HEK293 (cell line): ENCODE measurements at regions not wholly inside any gene's neighbourhood (a gene's known extent, or its start where the extent isn't known, plus 50 kb on each side); places are given as distances from the start of the nearest gene placed in this dataset.

Source experiments
- CTCF ChIA-PET: fragments of 350-600 bp; formaldehyde crosslinking; extraction: SDS; loops from one replicate; lab custom pipeline; 2021; ENCODE audit warnings: antibody characterized with exemption; lab: Yijun Ruan, JAX
- POLR2A ChIA-PET: fragments of 300-600 bp; formaldehyde crosslinking; extraction: SDS; loops from one replicate; lab custom pipeline; 2020; ENCODE audit warnings: antibody characterized with exemption, inconsistent platforms; lab: Yijun Ruan, JAX
- H3K27ac ChIP-seq: fragments of 200-500 bp; sonication (Bioruptor generic); 2 replicates; pipeline ENCODE4 v1.5.1; 2014; ENCODE audit warnings: low read depth, low read length, control low read depth, inconsistent platforms; ENCODE audit errors: extremely low read depth
- H3K36me3 ChIP-seq, 2 experiments: fragments of 200-500 bp in 1 of 2; sonication (Bioruptor generic) in 1 of 2; 1 replicate in 1 of 2; 2 replicates in 1 of 2; pipeline ENCODE4 v1.5.1; 2014 to 2017; ENCODE audit warnings: inconsistent platforms in 2 of 2, low read length in 2 of 2; ENCODE audit not compliant: control insufficient read depth in 2 of 2, insufficient read depth in 1 of 2
- H3K4me1 ChIP-seq: fragments of 200-500 bp; sonication (Bioruptor generic); 2 replicates; pipeline ENCODE4 v1.5.1; 2014; ENCODE audit warnings: mild to moderate bottlenecking, low read length, inconsistent platforms; ENCODE audit not compliant: control insufficient read depth, insufficient read depth
- H3K4me3 ChIP-seq: 2 replicates; pipeline ENCODE4 v1.5.1; 2011; ENCODE audit warnings: low read depth, mild to moderate bottlenecking, control low read depth, low read length, moderate library complexity
- H3K9me3 ChIP-seq: fragments of 200-500 bp; sonication (Bioruptor generic); 2 replicates; pipeline ENCODE4 v1.5.1; 2014; ENCODE audit warnings: low read depth, low read length, inconsistent platforms; ENCODE audit not compliant: control insufficient read depth, insufficient read depth
- GLIS1 ChIP-seq: fragments of 450-650 bp; formaldehyde crosslinking; IDR thresholded peaks from 2 replicates; pipeline ENCODE4 v1.5.1; 2016; ENCODE audit warnings: missing biosample characterization, missing genetic modification characterization
- HOXA7 ChIP-seq: sonication (generic); formaldehyde crosslinking; IDR thresholded peaks from 2 replicates; pipeline ENCODE4 v1.8.1; 2022; ENCODE audit warnings: missing genetic modification reagents, borderline replicate concordance
- HOXD13 ChIP-seq: sonication (generic); formaldehyde crosslinking; IDR thresholded peaks from 2 replicates; pipeline ENCODE4 v1.8.0; 2022; ENCODE audit warnings: missing genetic modification reagents, borderline replicate concordance
- TCF7L2 ChIP-seq: IDR thresholded peaks from 2 replicates; pipeline ENCODE4 v1.6.1; 2011; ENCODE audit warnings: low read depth, mild to moderate bottlenecking, inconsistent platforms, low read length, moderate library complexity, borderline replicate concordance
- ZNF10 ChIP-seq: fragments of 450-650 bp; formaldehyde crosslinking; IDR thresholded peaks from 2 replicates; pipeline ENCODE4 v1.5.1; 2017; ENCODE audit warnings: missing biosample characterization, missing genetic modification characterization
- ZNF112 ChIP-seq: fragments of 450-650 bp; formaldehyde crosslinking; IDR thresholded peaks from 2 replicates; pipeline ENCODE4 v1.5.0; 2017; ENCODE audit warnings: missing biosample characterization, missing genetic modification characterization
- ZNF132 ChIP-seq: fragments of 450-650 bp; formaldehyde crosslinking; IDR thresholded peaks from 2 replicates; pipeline ENCODE4 v1.5.1; 2017; ENCODE audit warnings: missing biosample characterization, missing genetic modification characterization, borderline replicate concordance
- ZNF155 ChIP-seq: fragments of 450-650 bp; formaldehyde crosslinking; IDR thresholded peaks from 2 replicates; pipeline ENCODE4 v1.5.1; 2016; ENCODE audit warnings: missing biosample characterization, missing genetic modification characterization
- ZNF184 ChIP-seq: fragments of 450-650 bp; IDR thresholded peaks from 2 replicates; pipeline ENCODE4 v1.5.1; 2018; ENCODE audit warnings: missing biosample characterization, mild to moderate bottlenecking, missing genetic modification characterization
- ZNF214 ChIP-seq: fragments of 450-650 bp; formaldehyde crosslinking; IDR thresholded peaks from 2 replicates; pipeline ENCODE4 v1.5.1; 2017; ENCODE audit warnings: missing biosample characterization, mild to moderate bottlenecking, missing genetic modification characterization, borderline replicate concordance
- ZNF24 ChIP-seq: fragments of 450-650 bp; formaldehyde crosslinking; IDR thresholded peaks from 2 replicates; pipeline ENCODE4 v1.5.1; 2016; ENCODE audit warnings: missing biosample characterization, missing genetic modification characterization
- ZNF510 ChIP-seq: fragments of 450-650 bp; formaldehyde crosslinking; IDR thresholded peaks from 2 replicates; pipeline ENCODE4 v1.5.1; 2018; ENCODE audit warnings: mild to moderate bottlenecking, missing genetic modification characterization, missing biosample characterization; ENCODE audit not compliant: insufficient replicate concordance
- ZNF521 ChIP-seq: fragments of 450-650 bp; formaldehyde crosslinking; IDR thresholded peaks from 2 replicates; pipeline ENCODE4 v1.5.1; 2017; ENCODE audit warnings: missing biosample characterization, mild to moderate bottlenecking, missing genetic modification characterization
- ZNF549 ChIP-seq: fragments of 450-650 bp; IDR thresholded peaks from 2 replicates; pipeline ENCODE4 v1.5.1; 2018; ENCODE audit warnings: missing biosample characterization, missing genetic modification characterization, mild to moderate bottlenecking, inconsistent platforms, moderate library complexity
- ZNF561 ChIP-seq: fragments of 450-650 bp; IDR thresholded peaks from 2 replicates; pipeline ENCODE4 v1.5.1; 2018; ENCODE audit warnings: missing biosample characterization, missing genetic modification characterization, borderline replicate concordance
- ZNF610 ChIP-seq: fragments of 450-650 bp; formaldehyde crosslinking; IDR thresholded peaks from 2 replicates; pipeline ENCODE4 v1.5.1; 2016; ENCODE audit warnings: missing biosample characterization, missing genetic modification characterization, borderline replicate concordance
- ZNF658 ChIP-seq: fragments of 450-650 bp; formaldehyde crosslinking; IDR thresholded peaks from 2 replicates; pipeline ENCODE4; 2016; ENCODE audit warnings: missing biosample characterization, missing genetic modification characterization
- ZNF670 ChIP-seq: fragments of 450-650 bp; formaldehyde crosslinking; IDR thresholded peaks from 2 replicates; pipeline ENCODE4 v1.5.1; 2016; ENCODE audit warnings: missing biosample characterization, missing genetic modification characterization, low read depth
- ZSCAN16 ChIP-seq: fragments of 450-650 bp; formaldehyde crosslinking; IDR thresholded peaks from 2 replicates; pipeline ENCODE4 v1.5.1; 2016; ENCODE audit warnings: missing biosample characterization, missing genetic modification characterization
- ZSCAN30 ChIP-seq: fragments of 450-650 bp; IDR thresholded peaks from 2 replicates; pipeline ENCODE4 v1.5.1; 2018; ENCODE audit warnings: missing biosample characterization, mild to moderate bottlenecking, missing genetic modification characterization, moderate library complexity
- TF ChIP-seq, protein P1 (sequence below): fragments of 450-650 bp; formaldehyde crosslinking; IDR thresholded peaks from 2 replicates; pipeline ENCODE4 v1.5.1; 2016; ENCODE audit warnings: missing biosample characterization, missing genetic modification characterization
- TF ChIP-seq, protein P2 (sequence below): fragments of 450-650 bp; formaldehyde crosslinking; IDR thresholded peaks from 2 replicates; pipeline ENCODE4 v1.5.1; 2016; ENCODE audit warnings: missing biosample characterization, missing genetic modification characterization
- TF ChIP-seq, protein P3 (sequence below): fragments of 450-650 bp; formaldehyde crosslinking; IDR thresholded peaks from 2 replicates; pipeline ENCODE4 v1.5.1; 2016; ENCODE audit warnings: missing biosample characterization, missing genetic modification characterization

DNA sequence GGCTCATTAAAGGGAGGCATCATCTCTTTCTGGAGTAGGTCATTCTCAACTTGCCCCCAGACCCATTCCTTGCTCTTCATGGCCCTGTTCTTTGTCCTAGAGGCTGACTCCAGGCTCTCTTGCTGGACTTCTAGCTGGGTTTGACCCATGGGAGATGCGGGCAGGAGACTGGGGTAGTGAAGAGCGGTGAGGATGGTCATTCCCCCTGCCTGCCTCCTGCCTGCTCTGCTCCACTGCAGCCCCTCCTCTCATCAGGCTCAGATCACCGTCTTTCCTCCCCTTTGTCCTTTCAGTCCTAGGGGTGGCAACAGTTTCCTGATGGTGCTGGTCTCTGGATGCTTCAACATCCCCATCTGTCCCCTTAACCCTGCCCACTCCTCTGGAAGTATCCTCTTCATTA is 170.9 kb downstream of the ABHD5 start:
- Histone ChIP-seq H3K36me3 (no peaks in the 10 kb centered on the region), H3K4me3 (no peak overlapping the region), H3K9me3 (no peaks in the 10 kb centered on the region), H3K27ac (no peak overlapping the region), H3K4me1 (no peaks in the 10 kb centered on the region)
- TF ChIP-seq ZNF24, result no peak
- TF ChIP-seq ZNF670 (tag by site-specific recombination), result no peak
- no peak for TF ChIP-seq ZSCAN30
- no peak for TF ChIP-seq ZNF549 (tag by site-specific recombination)
- TF ChIP-seq ZNF214 (tag by site-specific recombination), result no peak
- TF ChIP-seq, protein P1, sequence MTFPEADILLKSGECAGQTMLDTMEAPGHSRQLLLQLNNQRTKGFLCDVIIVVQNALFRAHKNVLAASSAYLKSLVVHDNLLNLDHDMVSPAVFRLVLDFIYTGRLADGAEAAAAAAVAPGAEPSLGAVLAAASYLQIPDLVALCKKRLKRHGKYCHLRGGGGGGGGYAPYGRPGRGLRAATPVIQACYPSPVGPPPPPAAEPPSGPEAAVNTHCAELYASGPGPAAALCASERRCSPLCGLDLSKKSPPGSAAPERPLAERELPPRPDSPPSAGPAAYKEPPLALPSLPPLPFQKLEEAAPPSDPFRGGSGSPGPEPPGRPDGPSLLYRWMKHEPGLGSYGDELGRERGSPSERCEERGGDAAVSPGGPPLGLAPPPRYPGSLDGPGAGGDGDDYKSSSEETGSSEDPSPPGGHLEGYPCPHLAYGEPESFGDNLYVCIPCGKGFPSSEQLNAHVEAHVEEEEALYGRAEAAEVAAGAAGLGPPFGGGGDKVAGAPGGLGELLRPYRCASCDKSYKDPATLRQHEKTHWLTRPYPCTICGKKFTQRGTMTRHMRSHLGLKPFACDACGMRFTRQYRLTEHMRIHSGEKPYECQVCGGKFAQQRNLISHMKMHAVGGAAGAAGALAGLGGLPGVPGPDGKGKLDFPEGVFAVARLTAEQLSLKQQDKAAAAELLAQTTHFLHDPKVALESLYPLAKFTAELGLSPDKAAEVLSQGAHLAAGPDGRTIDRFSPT (tag by site-specific recombination), result no peak
- TF ChIP-seq, protein P2, sequence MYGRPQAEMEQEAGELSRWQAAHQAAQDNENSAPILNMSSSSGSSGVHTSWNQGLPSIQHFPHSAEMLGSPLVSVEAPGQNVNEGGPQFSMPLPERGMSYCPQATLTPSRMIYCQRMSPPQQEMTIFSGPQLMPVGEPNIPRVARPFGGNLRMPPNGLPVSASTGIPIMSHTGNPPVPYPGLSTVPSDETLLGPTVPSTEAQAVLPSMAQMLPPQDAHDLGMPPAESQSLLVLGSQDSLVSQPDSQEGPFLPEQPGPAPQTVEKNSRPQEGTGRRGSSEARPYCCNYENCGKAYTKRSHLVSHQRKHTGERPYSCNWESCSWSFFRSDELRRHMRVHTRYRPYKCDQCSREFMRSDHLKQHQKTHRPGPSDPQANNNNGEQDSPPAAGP (tag by site-specific recombination), result no peak
- POLR2A ChIA-PET, result no interaction called here
- CTCF ChIA-PET, result interaction anchor here (0.6 kb wide), 1 partner anchor 327 kb away, joined by 3 read pairs; no protein-coding TSS in a partner anchor

DNA sequence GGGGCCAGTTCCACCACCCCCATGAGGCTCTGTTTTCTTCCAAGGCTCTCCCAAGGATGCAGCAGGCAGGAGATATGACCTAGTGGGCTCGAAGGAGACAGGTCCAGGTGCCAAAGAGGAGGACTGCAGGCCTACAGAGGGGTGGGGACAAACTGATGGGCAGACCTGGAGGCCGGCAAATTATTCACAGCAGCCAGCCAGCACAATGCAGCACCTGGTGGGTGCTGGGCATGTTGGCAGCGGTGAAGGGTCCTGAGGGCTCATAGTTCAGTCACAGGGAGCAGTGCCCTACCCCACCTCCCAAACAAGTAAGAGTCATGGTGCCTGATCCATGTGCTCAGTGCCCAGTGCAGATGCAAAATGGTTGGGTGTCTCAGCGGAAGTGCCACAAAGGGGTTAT is 171.7 kb downstream of the ABHD5 start:
- no peaks in the 10 kb centered on the region for H3K4me1 ChIP-seq
- no peak overlapping the region for H3K4me3 ChIP-seq
- TF ChIP-seq ZNF24 (no peak), ZNF561 (tag by site-specific recombination) (no peak), ZSCAN16 (tag by site-specific recombination) (no peak), ZNF155 (no peak), ZNF10 (tag by site-specific recombination) (no peak), ZNF610 (no peak), TCF7L2 (no peak), ZNF132 (no peak), ZNF658 (tag by site-specific recombination) (no peak), HOXA7 (CRISPR knock-in tag) (no peak), HOXD13 (CRISPR knock-in tag) (no peak), ZNF521 (tag by site-specific recombination) (no peak), ZNF112 (no peak)
- TF ChIP-seq, all 188 proteins: peak for 0
- ChIA-PET CTCF (no interaction called here), POLR2A (no interaction called here)
- H3K9me3 ChIP-seq, result no peaks in the 10 kb centered on the region
- H3K27ac ChIP-seq, result no peak overlapping the region
- no peaks in the 10 kb centered on the region for H3K36me3 ChIP-seq

DNA sequence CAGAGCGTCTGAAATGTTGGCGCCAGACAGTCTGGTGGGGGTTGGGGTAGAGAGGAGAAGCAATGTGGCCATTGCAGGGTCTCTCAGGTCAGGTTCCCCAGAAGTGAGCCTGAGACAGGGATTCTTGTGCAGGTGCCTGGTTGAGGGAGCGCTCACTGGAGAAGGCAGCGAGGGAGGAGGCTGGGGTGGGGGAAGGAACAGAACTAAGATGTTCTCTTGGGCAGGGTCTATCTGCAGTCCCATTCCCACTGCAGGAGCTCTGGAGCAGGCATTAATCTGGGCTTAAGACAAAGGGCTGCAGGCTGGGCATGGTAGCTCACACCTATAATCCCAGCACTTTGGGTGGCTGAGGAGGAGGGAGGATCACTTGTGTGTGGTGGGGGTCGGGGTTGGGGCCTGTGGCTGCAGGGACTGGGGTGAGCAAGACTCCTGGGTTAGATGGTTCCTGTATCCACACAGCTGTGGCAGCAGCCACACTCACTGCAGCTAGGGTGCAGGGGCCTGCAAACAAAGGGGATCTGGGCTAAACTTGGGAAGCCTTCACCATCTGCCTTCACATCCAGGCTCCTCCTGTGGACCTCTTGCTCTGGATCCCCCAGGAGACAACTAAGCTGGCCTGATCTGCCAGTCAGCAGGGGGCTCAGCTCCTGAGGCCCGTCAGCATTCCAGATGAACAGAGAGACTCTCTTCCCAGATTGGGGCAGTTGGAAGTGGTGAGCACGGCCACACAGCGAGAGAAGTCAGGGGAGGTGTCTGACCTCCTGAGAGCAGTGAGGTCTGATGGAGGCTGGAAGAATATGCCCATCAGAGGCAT is 172.5 kb downstream of the ABHD5 start:
- no peak overlapping the region for H3K27ac ChIP-seq
- H3K4me3 ChIP-seq, result no peak overlapping the region
- no peaks in the 10 kb centered on the region for H3K9me3 ChIP-seq
- H3K4me1 ChIP-seq, result no peaks in the 10 kb centered on the region
- ChIA-PET CTCF (no interaction called here), POLR2A (no interaction called here)
- TF ChIP-seq, protein P3, sequence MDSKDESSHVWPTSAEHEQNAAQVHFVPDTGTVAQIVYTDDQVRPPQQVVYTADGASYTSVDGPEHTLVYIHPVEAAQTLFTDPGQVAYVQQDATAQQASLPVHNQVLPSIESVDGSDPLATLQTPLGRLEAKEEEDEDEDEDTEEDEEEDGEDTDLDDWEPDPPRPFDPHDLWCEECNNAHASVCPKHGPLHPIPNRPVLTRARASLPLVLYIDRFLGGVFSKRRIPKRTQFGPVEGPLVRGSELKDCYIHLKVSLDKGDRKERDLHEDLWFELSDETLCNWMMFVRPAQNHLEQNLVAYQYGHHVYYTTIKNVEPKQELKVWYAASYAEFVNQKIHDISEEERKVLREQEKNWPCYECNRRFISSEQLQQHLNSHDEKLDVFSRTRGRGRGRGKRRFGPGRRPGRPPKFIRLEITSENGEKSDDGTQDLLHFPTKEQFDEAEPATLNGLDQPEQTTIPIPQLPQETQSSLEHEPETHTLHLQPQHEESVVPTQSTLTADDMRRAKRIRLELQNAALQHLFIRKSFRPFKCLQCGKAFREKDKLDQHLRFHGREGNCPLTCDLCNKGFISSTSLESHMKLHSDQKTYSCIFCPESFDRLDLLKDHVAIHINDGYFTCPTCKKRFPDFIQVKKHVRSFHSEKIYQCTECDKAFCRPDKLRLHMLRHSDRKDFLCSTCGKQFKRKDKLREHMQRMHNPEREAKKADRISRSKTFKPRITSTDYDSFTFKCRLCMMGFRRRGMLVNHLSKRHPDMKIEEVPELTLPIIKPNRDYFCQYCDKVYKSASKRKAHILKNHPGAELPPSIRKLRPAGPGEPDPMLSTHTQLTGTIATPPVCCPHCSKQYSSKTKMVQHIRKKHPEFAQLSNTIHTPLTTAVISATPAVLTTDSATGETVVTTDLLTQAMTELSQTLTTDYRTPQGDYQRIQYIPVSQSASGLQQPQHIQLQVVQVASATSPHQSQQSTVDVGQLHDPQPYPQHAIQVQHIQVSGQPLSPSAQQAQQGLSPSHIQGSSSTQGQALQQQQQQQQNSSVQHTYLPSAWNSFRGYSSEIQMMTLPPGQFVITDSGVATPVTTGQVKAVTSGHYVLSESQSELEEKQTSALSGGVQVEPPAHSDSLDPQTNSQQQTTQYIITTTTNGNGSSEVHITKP (tag by site-specific recombination), result no peak
- TF ChIP-seq ZNF184 (tag by site-specific recombination) (no peak), GLIS1 (tag by site-specific recombination) (peak; percentile 17; the same call in 1 of the 2 replicates), ZNF510 (tag by site-specific recombination) (no peak)
- no peaks in the 10 kb centered on the region for H3K36me3 ChIP-seq
